ENCODE measurements at regions not wholly inside any gene's neighbourhood (a gene's known extent, or its start where the extent isn't known, plus 50 kb on each side); places are given as distances from the start of the nearest gene placed in this dataset.

DNA sequence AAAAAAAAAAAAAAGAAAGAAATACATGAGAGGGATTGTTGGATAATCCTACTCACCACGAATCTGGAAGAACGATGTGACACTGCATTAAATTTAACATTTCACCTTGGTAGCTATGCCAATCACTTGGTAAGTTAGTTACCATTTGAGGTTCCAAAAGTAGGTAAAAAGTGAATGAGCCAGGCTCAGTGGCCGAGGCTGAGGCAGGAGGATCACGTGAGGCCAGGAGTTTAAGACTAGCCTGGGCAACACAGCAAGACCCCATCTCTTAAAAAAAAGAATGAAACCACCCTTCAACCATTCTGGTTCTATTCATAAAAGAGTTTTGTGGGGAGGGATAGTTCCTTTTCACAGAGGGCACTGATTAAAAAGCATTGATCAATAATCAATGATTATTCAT, 133.6 kb downstream of the ADSS2 start:
- Mint-ChIP-seq H3K9me3 (no peaks in the 10 kb centered on the region), H3K4me1 (peaks cover 75 to 79% of the 10 kb centered on the region in 2 donors), H3K27me3 (ENCODE audit: low read depth in 2 of 2) (no peaks in the 10 kb centered on the region), H3K4me3 (peak overlapping the region; percentile 75), H3K27ac (peak overlapping the region; percentile 77 to 88), H3K36me3 (no peaks in the 10 kb centered on the region)
- H3K9me3 ChIP-seq (ENCODE audit: control insufficient read depth, insufficient read depth, low read length): no peaks in the 10 kb centered on the region
- intact Hi-C loops (cut with micrococcal nuclease): loop anchor here (5.0 kb wide), 2 partner anchors 654 to 811 kb away; no protein-coding TSS in a partner anchor
- no peak for TF ChIP-seq CTCF (IDR thresholded peaks at IDR 0.05)
- no peak overlapping the region for H3K4me3 ChIP-seq (ENCODE audit: low read length)
- 100% methylated on average over 2 of the region's 4 CpGs for WGBS (ENCODE audit: insufficient coverage)
- DNase-seq (no peak), ATAC-seq (no peak)
- H3K27me3 ChIP-seq (ENCODE audit: control insufficient read depth, insufficient read depth, low read length): no peaks in the 10 kb centered on the region
- H3K36me3 ChIP-seq (ENCODE audit: control insufficient read depth, insufficient read depth, low read length): no peaks in the 10 kb centered on the region
- H3K27ac ChIP-seq (ENCODE audit: low read length): peak overlapping the region; percentile 63
- H3K4me1 ChIP-seq (ENCODE audit: control insufficient read depth, insufficient read depth, low read length): peaks cover 79% of the 10 kb centered on the region

DNA sequence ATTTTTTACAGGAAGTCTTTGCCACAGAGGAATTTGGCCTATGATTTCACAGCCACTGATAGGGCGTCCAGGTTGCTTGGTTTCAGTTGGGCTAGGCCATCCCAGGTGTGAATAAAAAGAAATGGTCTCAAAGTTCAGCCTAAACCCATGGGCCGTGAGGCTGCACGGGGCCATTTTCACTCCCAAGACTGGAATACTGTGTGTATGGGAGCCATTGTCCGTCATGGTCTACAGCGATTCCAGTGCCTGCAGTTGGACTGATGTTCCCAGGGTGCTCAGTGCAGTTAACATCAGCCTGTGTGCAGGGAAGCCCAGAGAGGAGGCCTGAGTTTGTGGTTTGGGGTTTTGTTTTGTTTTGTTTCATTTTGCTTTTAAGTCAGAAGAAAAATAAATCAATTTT, 133.2 kb downstream of the ADSS2 start:
- intact Hi-C loops (cut with micrococcal nuclease): loop anchor here (5.0 kb wide), 2 partner anchors 654 to 811 kb away; no protein-coding TSS in a partner anchor

DNA sequence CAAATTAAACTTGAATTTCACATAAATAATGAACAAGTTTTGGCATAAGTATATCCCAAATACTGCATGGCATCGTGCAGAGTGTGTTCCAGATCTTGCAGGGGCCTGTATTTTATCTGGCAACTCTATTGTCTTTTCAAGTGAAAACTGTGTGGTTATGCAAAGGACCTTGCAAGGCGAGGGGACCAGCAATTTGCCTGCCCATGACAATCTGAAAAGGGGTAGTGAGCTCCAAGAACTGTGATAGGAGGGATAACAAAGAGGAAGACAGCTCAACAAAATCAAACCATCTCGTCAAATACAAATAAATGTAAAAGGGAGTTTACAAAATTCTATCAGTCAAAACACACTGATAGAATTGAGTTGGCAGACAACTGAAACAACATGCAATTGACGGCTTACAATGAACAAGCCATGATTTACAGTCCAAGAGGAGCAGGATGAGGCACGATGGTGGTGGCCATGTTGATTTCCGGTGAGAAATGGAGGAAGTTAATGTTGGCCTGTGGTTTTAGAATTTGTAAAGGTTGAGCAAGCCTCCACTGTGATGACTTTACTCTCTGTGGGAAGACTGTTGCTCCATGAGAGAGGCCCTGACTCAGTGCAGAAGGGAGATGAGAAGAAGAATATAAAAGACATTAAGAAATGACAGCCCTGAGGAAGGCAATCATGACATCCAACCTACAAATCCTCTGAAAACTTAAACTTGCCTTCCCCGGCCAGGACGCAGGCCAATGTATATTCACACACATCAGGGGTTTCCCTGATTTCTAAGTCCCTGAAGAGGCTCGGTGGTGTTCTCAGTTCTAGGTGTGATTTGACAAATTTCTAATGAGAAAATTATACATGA, 132.2 kb downstream of the ADSS2 start:
- no peak overlapping the region for H3K4me3 ChIP-seq (ENCODE audit: low read length)
- WGBS (ENCODE audit: insufficient coverage): 11% methylated on average over 8 of the region's 9 CpGs
- H3K4me1 ChIP-seq (ENCODE audit: control insufficient read depth, insufficient read depth, low read length): peaks cover 90% of the 10 kb centered on the region
- Mint-ChIP-seq H3K27me3 (ENCODE audit: low read depth in 2 of 2) (no peaks in the 10 kb centered on the region), H3K9me3 (no peaks in the 10 kb centered on the region), H3K36me3 (no peaks in the 10 kb centered on the region), H3K27ac (peak overlapping the region; percentile 88 to 92), H3K4me1 (peaks cover 79 to 83% of the 10 kb centered on the region in 2 donors), H3K4me3 (peak overlapping the region; percentile 80)
- intact Hi-C loops (cut with micrococcal nuclease): loop anchor here (5.0 kb wide), 4 partner anchors 472 to 812 kb away; no protein-coding TSS in a partner anchor
- DNase-seq: peak; percentile 62 to 76
- H3K9me3 ChIP-seq (ENCODE audit: control insufficient read depth, insufficient read depth, low read length): no peaks in the 10 kb centered on the region
- ATAC-seq: peak; percentile 69 to 88 (median 88)
- peak overlapping the region; percentile 67 for H3K27ac ChIP-seq (ENCODE audit: low read length)
- H3K36me3 ChIP-seq (ENCODE audit: control insufficient read depth, insufficient read depth, low read length): no peaks in the 10 kb centered on the region
- H3K27me3 ChIP-seq (ENCODE audit: control insufficient read depth, insufficient read depth, low read length): no peaks in the 10 kb centered on the region
- TF ChIP-seq CTCF (IDR thresholded peaks at IDR 0.05): no peak

More for the DNA sequence above, 133.2 kb downstream of the ADSS2 start:
- Histone ChIP-seq H3K27ac (ENCODE audit: low read length) (peak overlapping the region; percentile 63), H3K9me3 (ENCODE audit: control insufficient read depth, insufficient read depth, low read length) (no peaks in the 10 kb centered on the region), H3K27me3 (ENCODE audit: control insufficient read depth, insufficient read depth, low read length) (no peaks in the 10 kb centered on the region), H3K4me3 (ENCODE audit: low read length) (no peak overlapping the region), H3K36me3 (ENCODE audit: control insufficient read depth, insufficient read depth, low read length) (no peaks in the 10 kb centered on the region), H3K4me1 (ENCODE audit: control insufficient read depth, insufficient read depth, low read length) (peaks cover 82% of the 10 kb centered on the region)
- no peaks in the 10 kb centered on the region for H3K27me3 Mint-ChIP-seq (ENCODE audit: low read depth in 2 of 2)
- H3K36me3 Mint-ChIP-seq: no peaks in the 10 kb centered on the region
- DNase-seq: peak in 1 of 2 donors; percentile 40
- peak overlapping the region; percentile 77 to 88 for H3K27ac Mint-ChIP-seq
- peaks cover 76 to 80% of the 10 kb centered on the region in 2 donors for H3K4me1 Mint-ChIP-seq
- peak overlapping the region; percentile 75 for H3K4me3 Mint-ChIP-seq
- ATAC-seq: no peak
- no peaks in the 10 kb centered on the region for H3K9me3 Mint-ChIP-seq
- no peak for TF ChIP-seq CTCF (IDR thresholded peaks at IDR 0.05)
- WGBS (ENCODE audit: insufficient coverage): 36% methylated on average over 5 of the region's 5 CpGs

All from natural killer cell (primary cell).